ENCODE measurements at regions not wholly inside any gene's neighbourhood (a gene's known extent, or its start where the extent isn't known, plus 50 kb on each side); places are given as distances from the start of the nearest gene placed in this dataset.
"Not testable (repeated sequence)": the region's sequence is repeated elsewhere in the genome, so short reads cannot be mapped to it uniquely, and the experiment has no call there.

DNA sequence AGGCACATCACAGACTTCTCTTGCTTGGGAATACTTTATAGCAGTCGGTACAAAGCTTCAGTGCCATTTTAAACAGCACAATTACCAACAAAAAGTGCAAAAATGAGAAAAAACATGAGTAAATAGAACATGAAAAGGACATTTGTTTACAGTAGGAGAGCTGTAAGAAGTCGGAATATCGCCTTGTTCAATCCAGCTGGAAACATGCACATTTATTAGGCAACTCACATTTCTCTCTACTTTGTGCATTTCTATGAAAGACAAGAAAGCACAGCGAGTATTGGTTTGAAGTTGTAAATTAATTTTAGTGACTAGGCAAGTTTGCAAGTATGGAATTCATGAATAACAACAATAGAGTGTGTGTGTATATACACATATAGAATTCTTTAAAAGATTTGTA lies 484.7 kb downstream of the DACH1 start:
- DNase-seq (ENCODE audit: low spot score): no peak

DNA sequence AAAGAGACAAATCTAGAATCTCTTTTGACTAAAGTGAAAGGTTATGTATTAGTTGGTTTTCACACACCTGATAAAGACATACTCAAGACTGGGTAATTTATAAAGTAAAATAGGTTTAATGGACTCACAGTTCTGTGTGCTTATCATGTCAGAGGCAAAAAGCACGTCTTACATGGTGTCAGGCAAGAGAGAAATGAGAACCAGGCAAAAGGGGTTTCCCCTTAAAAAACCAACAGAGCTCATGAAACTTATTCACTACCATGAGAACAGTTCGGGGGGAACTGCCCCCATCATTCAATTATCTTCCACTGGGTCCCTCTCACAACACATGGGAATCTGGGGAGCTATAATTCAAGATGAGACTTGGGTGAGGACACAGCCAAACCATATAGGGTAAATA lies 486.8 kb downstream of the DACH1 start:
- no peak for DNase-seq (ENCODE audit: low spot score)

DNA sequence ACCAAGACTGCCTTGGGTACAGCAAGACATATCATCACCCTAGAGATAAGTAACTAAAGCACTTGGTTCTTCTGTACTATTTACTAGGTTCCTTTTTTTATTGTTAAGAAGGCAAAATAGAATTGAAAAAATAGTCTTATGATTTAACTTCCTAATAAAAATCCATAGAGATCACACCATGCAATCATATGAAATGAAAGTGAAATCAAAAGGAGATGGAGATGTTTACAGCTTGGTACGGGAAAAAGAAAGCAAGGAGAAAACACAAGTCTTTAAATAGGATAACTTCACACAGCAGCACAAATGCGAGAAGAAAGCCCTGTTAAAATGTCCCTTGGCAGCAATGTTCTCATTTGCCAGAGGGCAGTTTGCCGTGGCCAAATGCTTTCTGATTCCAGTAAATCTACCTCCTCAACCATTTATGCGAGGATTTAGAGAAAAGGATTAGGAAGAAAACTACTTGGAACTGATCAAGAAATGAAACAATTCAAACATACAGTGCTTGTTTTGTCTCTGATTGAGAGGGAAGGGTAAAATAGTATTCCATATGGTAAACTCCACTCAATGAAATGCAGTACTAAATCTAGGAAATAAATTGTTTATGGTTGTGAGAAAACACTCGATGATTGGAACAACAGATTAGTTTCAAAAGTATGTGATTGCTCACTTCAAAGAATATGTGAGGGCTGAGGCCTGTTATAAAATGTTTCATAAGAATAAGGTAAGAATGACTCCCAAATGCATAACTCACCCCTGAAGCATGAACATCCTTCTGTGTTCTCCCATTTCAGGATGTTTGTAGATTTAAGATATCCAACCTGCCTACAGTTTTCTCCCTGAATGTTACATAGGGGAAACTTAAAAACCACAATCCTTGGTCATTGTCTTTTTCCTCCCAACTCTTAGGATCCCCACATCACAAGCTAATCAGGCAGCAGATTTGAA lies 487.8 kb downstream of the DACH1 start:
- DNase-seq (ENCODE audit: low spot score): peak; percentile 4

DNA sequence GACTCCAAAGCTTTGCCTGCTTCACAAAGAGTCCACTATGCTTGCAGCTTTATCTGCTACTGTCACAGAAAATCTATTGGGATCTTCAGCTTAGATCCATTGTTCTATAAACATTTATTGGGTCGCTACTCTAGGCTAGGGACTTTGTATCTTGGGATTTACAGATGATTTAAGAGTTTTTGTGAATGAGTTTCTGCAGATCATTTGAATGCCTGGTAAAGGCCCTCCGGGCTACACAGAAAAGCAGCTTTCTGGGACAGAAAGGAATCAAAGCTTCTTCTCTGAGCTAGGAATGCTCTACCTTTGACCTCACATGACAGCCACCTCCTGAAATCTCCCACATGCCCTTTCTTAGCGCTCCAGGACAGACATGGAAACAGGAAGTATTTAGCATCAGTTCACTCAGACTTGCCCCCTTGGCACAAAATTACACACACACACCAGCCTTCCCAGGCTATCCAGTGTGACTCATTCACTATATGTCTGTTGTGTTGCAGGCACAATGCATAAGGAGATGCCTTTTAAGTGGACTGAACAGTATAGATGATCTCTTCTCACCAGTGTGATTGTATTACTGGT lies 492.4 kb downstream of the DACH1 start:
- peak; percentile 4 for DNase-seq (ENCODE audit: low spot score)

DNA sequence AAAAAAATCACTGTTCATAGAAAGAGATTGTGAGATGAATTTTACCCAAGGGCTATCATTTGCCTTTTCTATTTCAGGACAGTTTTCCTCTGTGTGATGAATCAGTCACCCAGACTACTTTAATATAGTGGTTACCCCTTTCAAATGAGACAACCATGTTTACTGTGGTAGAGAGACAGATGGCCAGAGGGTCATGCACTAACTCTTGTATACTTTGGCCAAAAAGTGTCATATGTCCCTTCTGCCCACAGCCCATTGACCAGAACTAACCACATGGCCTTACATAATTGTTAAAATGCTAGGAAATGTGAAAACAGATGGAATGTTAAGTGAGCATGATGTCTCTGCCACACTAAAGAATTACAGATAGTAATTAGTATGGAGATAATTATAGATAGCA lies 498.7 kb downstream of the DACH1 start:
- no peak for DNase-seq (ENCODE audit: low spot score)

DNA sequence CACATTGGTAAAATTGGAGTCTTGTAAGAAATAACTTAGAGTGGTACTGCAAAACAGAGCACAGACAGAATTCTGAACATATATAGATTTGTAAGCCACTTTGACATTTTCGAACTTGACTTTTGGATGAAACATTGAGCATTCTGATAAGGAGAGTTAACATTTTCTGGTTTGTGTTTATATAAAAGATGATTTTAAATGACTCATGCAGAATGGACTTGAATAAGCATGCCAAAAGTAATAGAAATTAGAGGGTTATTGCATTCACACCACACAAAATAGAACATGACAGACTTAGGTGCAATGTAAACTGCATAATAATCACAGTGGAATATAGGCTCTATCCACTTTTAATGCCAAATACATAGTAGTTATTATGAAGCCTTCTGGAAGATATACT lies 507.0 kb downstream of the DACH1 start:
- no peak for DNase-seq (ENCODE audit: low spot score)

DNA sequence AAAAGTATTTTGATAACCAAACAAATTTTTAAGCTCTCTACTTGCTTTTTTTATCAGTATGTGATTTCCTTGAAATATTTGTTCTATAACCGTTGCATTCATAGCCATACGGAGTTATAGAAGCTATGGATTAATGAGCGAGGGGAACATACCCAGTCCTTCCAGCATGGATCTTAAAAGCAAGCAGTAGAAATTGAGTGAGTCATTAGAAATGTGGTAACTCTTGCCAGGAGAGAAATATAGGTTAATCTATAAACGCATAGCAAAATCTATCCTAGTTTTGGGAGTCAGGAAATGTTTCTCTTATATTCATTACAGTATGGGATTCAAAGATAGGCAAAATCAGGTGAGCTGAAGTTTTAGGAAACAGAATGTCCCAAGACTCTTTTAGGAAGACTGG lies 507.4 kb downstream of the DACH1 start:
- DNase-seq (ENCODE audit: low spot score): no peak

DNA sequence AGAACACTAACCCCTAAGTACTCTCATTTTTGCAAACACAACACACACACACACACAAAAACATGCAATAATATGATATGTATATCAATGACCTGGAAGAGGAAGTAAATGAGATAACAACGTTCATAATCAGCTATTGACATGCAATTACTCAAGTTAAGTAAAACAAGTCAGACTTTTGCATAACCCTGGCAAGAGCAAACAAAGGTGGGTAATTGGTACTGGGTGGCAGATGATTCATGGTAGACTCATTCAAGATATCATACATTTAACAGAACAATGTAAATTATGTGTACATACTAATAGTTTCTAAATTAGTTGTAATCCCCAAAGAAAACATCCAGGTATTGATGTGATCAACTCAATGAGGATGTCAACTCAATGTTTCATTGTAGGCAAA lies 508.8 kb downstream of the DACH1 start:
- no peak for DNase-seq (ENCODE audit: low spot score)

DNA sequence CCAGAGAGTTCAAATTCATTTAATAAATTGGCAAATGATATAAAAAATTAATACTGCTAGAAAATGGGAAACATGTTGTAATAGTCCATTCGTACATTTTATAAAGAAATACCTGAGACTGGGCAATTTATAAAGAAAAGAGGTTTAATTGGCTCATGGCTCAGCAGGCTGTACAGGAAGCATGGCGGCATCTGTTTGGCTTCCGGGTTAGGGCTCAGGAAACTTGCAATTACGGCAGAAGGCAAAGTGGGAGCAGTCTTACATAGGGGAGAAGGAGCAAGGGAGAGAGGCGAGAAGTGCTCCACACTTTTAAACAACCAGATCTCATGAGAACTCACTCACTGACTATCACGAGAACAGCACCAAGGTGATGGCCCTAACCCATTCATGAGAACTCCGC lies 512.0 kb downstream of the DACH1 start:
- no peak for DNase-seq (ENCODE audit: low spot score)

DNA sequence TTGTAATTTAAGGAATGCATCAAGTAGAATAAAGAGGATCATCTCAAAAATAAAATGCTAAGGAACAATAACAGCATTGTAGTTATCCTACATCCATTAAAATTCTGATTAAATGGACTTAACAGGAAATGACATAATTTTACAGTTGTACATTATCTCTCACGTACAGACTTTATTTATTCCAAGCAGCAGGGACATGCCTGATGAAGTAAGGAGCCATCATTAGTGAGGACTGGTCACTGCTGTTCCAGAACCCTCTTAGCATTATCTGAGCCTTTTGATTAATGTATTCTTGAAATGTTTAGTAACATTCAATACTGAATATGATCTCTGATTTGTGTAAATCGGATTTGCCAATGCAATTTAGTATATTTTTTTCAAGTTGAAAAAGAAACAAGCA lies 516.1 kb downstream of the DACH1 start:
- DNase-seq (ENCODE audit: low spot score): no peak

DNA sequence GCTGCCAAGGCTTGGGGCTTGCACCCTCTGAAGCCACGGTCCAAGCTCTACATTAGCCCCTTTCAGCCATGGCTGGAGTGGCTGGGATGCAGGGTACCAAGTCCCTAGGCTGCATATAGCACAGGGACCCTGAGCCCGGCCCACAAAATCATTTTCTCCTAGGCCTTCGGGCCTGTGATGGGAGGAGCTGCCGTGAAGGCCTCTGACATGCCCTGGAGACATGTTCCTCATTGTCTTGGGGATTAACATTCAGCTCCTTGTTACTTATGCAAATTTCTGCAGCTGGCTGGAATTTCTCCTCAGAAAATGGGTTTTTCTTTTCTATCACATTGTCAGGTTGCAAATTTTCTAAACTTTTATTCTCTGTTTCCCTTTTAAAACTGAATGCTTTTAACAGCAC lies 521.1 kb downstream of the DACH1 start:
- DNase-seq (ENCODE audit: low spot score): not testable (repeated sequence)

DNA sequence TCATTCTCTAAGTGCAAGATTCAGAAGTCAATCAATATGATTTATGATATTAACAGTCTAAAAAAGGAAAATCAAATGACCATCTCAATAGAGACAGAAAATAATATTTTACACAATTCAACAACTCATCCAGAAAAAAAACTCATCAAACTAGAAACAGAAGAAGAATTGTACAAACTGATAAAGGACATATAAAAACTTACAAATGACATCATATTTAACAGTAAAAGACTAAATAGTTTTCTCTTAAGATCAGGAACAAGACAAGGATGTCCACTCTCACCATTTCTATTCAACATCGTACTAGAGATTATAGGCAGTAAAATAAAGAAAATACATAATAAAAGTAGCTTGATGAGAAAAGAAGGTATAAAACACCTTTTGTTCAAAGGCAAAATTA lies 527.3 kb downstream of the DACH1 start:
- DNase-seq (ENCODE audit: low spot score): no peak

DNA sequence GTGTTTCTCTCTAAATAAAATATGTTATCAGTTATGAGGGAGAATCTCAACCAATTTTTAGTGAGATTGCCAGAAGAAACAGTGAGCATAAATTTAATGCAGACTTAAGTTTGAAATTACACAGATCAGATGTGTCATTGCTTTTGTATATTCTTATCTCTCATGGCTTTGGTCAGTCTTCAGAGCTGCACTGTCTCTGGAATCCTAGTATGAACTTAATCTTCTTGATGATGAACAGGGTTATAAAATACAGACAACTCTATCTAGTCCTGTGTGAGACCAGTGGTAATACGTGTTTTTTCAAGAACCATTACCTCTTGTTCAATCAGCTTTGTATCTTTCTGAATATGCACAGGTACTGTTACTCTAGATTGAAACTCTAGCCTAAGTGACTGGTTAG lies 528.0 kb downstream of the DACH1 start:
- DNase-seq (ENCODE audit: low spot score): no peak

DNA sequence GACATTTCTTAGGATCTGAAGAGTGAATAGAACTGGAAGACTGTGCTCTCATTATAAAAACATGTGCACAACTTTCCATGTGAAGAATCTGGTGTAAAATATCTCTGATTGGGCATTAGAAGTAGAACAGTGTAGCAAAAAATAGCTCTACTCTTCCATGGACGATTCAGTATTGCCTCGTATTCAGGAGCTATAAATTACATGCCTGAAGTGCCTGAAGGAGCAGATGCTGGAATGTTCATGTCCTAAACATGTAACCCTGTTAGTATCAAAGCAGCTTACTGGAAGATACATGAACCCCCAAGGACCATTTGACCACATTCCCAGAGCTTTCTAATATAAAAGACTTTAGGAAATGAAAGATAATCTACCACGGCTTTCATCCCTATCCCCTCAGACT lies 528.9 kb downstream of the DACH1 start:
- no peak for DNase-seq (ENCODE audit: low spot score)

DNA sequence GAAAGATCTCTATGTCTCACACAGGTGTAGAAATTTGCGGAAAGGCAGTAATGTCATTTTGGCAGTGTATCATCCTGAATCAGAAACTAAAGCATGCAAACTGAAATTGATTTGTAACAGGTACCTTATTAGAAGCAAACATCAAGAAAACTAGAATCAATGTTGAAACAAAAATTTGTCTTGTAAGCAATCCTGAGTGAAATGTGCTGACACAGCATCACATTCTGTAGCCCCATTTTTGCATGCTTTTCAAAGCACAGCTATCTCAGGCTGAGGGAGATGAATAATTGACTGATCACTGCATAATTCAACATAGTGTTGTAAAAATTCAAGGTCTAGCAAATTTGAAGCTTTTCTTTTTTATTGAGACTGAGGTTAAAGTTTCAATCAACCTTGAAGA lies 539.7 kb downstream of the DACH1 start:
- no peak for DNase-seq (ENCODE audit: low spot score)

DNA sequence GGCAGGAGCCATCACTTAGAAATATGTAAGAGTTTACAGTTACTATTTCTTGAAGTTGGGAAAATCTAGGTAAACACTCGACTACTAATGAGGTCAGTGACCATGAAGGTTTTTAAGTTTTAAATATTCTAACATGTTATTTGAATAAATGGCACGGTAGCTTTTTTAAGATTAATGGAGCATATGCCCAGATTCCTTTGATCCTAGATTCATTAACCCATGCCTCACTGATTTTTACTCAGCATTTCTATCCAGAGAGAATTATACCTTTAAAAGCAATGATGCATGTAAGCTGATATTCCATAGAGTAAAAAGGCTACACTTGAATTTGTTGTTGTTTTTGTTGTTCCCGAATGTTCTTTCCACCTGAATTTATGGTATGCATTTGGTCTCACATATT lies 541.4 kb downstream of the DACH1 start:
- DNase-seq (ENCODE audit: low spot score): no peak

DNA sequence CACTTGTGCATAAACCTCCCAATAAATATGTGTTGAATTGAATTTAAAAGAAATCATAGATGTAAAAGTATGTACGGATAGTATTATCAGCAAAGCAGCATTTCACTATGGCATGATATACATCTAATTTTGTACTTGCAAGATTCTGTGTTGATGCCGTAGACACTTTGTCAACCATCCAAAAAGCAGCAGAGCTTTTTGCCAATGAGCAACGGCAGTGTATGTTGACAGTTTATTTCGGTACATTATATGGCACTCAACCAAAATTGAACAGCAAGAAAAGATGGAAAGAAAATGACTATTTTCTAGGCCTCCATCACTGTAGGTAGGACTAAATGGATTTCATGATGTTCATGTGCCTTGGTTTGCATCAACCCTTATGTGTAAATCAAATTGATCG lies 543.7 kb downstream of the DACH1 start:
- no peak for DNase-seq (ENCODE audit: low spot score)

DNA sequence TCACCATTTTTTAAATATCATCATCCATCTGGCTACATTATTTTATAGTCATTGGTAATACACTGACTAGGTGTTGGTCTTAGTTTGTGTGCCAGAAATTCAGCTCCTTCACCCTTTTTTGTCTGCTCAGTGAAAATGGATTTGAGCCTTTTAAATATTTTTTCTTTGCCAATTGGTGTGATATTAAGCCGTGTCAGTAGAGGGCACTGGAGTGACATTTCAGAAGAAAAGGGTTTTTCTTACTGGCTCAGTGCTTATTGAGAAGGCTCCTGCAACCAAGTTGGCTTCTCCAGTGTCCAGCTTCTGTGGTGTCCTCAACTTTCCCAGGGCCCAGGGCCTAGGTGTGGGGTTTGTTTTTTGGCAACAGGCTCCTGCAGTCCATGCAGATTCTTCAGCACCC lies 546.6 kb downstream of the DACH1 start:
- DNase-seq (ENCODE audit: low spot score): peak; percentile 42

DNA sequence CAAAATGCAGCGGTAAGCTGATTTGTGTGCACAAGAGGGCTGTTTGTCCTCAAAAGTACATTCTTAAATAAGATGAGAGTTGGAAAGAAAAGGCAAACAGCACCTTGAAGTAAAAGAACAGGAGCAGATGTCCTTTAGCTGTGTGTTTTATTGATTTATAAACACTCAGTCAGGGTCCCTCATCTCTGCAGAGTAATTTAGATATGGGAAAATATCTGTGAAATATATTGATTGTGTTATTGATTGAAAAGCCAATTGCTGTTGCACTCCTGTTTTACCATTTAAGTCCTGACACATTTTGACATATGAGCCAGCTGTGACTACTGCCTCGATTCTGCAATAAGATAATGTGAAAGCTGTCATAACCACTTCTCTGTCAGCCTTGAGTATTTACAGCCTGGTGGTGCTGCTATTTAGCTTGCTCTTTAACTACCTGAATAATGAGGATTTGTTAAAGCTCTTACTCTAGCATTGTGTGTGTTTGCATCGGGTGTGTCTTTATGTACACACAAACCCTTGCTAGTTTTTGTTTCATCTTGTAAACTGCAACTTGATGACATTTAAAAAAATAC lies 550.1 kb downstream of the DACH1 start:
- DNase-seq (ENCODE audit: low spot score): no peak

DNA sequence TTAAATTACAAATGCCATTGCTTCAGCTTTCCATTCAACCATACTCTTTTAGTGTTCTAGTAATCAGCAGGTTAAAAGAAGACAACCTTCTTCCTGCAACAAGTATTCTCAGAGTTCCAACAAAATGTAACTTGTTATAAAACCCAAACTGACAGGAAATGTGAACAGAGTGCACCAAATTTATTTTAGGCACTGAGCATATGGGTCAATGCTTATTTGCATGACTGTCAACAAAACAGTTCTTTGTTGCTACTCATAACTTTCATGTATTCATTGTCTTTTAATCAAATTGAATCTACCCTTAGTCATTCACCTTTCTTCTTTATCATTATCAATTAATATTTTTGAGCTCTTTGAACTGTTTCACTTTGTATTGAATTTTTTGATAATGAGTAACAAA lies 554.1 kb downstream of the DACH1 start:
- no peak for DNase-seq (ENCODE audit: low spot score)

DNA sequence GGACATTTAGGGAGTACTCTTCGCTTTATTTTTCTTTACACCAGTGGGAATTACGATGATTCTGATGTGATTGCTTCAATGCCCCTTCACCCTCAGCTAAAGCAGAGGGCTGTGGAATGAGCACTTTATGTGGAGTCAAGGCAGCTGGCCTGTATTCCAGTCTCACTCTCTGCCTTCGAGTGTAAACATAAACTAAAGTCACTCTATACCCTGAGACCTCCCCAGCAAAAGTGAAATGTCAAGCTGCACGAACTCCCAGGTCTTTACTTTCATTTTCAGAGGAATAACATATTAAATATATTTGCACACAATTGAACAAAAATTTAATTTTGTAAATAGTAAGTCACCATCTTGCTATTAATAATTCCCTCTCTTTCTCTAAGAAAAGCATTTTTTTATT lies 557.1 kb downstream of the DACH1 start:
- DNase-seq (ENCODE audit: low spot score): no peak

DNA sequence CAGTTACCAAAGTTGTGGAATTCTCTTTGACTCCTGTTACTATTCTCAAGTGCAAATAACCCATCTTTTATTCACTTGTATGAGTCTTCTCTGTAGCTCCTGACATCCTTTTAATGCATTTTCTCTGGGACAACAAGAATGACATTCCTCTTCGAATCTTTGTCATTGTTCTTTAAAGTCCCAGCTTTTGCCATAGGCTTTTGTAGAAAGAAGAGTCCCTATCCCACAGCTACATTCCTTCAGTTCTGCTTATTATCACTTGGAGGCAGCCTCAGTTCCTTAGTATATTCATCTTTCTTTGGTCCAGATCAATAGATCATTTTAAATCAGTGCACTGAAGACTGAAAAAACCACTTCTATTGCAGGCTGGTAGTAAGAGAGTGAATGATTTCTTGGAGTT lies 560.2 kb downstream of the DACH1 start:
- DNase-seq (ENCODE audit: low spot score): no peak

DNA sequence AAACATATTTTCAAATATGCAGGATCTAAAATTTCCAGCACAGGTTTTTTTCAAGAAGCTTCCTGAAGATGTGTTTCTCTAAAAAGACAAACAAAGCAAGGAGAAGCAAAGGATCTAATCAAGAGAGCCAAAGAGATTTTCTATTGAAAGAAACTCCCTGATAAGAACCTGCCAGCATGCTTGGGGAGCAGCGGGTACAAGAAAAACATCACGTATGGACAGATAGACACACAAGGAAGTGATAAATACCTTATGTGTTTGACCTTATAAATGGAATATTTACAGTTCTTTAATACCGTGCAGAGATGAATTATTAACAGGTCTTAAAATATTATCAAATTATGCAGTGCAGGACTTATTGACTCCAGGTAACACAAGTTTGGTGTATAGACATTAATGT lies 562.1 kb downstream of the DACH1 start:
- DNase-seq (ENCODE audit: low spot score): no peak

DNA sequence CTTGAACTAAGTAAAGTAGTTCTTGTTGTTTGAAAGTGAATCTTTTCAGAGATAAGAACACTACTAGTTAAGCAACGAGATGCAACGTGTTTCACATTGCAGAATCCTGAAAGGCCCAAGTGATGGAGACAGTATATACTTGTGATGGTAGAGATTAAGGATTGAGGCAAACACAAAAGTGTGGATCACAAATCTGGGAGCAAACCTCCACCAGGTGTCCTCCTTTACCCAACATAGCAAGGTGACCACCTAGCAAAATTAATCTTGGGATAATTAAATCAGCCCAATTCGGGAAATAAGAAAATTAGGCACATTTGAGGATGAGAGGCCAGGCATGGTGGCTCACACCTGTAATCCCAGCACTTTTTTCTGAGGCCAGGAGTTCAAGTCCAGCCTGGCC lies 563.9 kb downstream of the DACH1 start:
- DNase-seq (ENCODE audit: low spot score): no peak
